Psoas muscle (tissue), 7 donors: ENCODE measurements at regions not wholly inside any gene's neighbourhood (a gene's known extent, or its start where the extent isn't known, plus 50 kb on each side); places are given as distances from the start of the nearest gene placed in this dataset.

Experiments
- ATAC-seq, 4 donors: fragments of 200-7000 bp; cut with Tn5 transposase; one replicate each; pipeline ENCODE4 v1.9.1; 2020; ENCODE audit warnings: moderate library complexity in 3 of 4, mild to moderate bottlenecking in 2 of 4
- DNase-seq, 2 donors: peaks; one replicate each; pipeline ENCODE4 v3.0.0-alpha.2; 2020
- H3K27ac ChIP-seq: fragments of 200-600 bp; one replicate; pipeline ENCODE4 v1.8.0; 2022
- H3K27me3 ChIP-seq, 3 donors: fragments of 200-600 bp in 1 of 3; one replicate each; pipeline versions ENCODE4 v1.6.1 to v1.8.0; 2013 to 2022; ENCODE audit warnings: low read length in 2 of 3, mild to moderate bottlenecking in 2 of 3, moderate library complexity in 1 of 3; ENCODE audit not compliant: insufficient read depth in 3 of 3
- H3K36me3 ChIP-seq, 2 donors: fragments of 200-600 bp in 1 of 2; one replicate each; pipeline versions ENCODE4 v1.6.1 to v1.8.0; 2013 to 2022; ENCODE audit warnings: low read depth in 1 of 2, mild to moderate bottlenecking in 1 of 2, moderate library complexity in 1 of 2; ENCODE audit not compliant: insufficient read depth in 1 of 2
- H3K4me1 ChIP-seq: fragments of 200-600 bp; one replicate; pipeline ENCODE4 v1.8.0; 2022
- H3K4me3 ChIP-seq: fragments of 200-600 bp; one replicate; pipeline ENCODE4 v1.8.0; 2022; ENCODE audit warnings: mild to moderate bottlenecking
- H3K9me3 ChIP-seq: fragments of 200-600 bp; one replicate; pipeline ENCODE4 v1.8.0; 2022
- CTCF ChIP-seq: fragments of 200-600 bp; IDR thresholded peaks from one replicate; pipeline ENCODE4 v1.8.0; 2022; ENCODE audit warnings: antibody characterized with exemption
- WGBS, 3 donors: extraction: QIAGEN DNeasy Blood & Tissue Kit; methylation state at CpG; one replicate each; pipeline versions ENCODE4 v1.1.6 to v1.1.7; 2013; 5-methylcytosine and 5-hydroxymethylcytosine counted together
- intact Hi-C, 2 donors: fragments of 100-400 bp; cut with DNase I; formaldehyde crosslinking; loops; one replicate each; pipeline versions ENCODE4 v1.11.0 to v1.14.2; 2022
- donor health status: healthy with polysubstance abuse.
- donor health status: DM: no; HTN: no; CAD: no; lungs with moderate emphysema.
- donor health status: Bipolar disorder and iron deficiency.
- donor health status: healthy.
- donor health status: DM: yes; HTN: yes; CAD: no.
- donor health status: DM: no; HTN: no; CAD: no.
- donor health status: DM: yes; HTN: yes; CAD: no.

- 56 to 72% (median 68%) methylated on average over 2 of the region's 2 CpGs for WGBS, 3 donors
- no peak for DNase-seq
- intact Hi-C loops: no loop called here
- no peaks in the 10 kb centered on the region for H3K36me3 ChIP-seq
- no peaks in the 10 kb centered on the region for H3K4me1 ChIP-seq
- H3K9me3 ChIP-seq: no peaks in the 10 kb centered on the region
- TF ChIP-seq CTCF: no peak
- ATAC-seq: peak in 1 of 4 donors; percentile 30
- H3K27ac ChIP-seq: no peak overlapping the region
- H3K27me3 ChIP-seq: no peaks in the 10 kb centered on the region
- no peak overlapping the region for H3K4me3 ChIP-seq
These were observed 185.0 kb upstream of the ELL2 start for GRCh38 chr5:96146675-96147074.

GRCh38 chr5:96144289-96144688 is 182.6 kb upstream of the ELL2 start:
- Histone ChIP-seq H3K27me3 (no peaks in the 10 kb centered on the region), H3K36me3 (no peaks in the 10 kb centered on the region), H3K4me1 (no peaks in the 10 kb centered on the region), H3K9me3 (no peaks in the 10 kb centered on the region), H3K27ac (no peak overlapping the region), H3K4me3 (no peak overlapping the region)
- no peak for TF ChIP-seq CTCF
- DNase-seq (no peak), ATAC-seq (no peak)
- intact Hi-C loops: no loop called here
- 63 to 72% (median 70%) methylated on average over 3 of the region's 3 CpGs for WGBS, 3 donors

- no peaks in the 10 kb centered on the region for H3K27me3 ChIP-seq
- no peak overlapping the region for H3K4me3 ChIP-seq
- H3K36me3 ChIP-seq: no peaks in the 10 kb centered on the region
- no peaks in the 10 kb centered on the region for H3K9me3 ChIP-seq
- ATAC-seq (no peak), DNase-seq (no peak)
- 86 to 94% (median 94%) methylated on average over 2 of the region's 2 CpGs for WGBS, 3 donors
- no peak overlapping the region for H3K27ac ChIP-seq
- intact Hi-C loops: no loop called here
- no peak for TF ChIP-seq CTCF
- H3K4me1 ChIP-seq: no peaks in the 10 kb centered on the region
These were observed 181.8 kb upstream of the ELL2 start for GRCh38 chr5:96143450-96143849.

- intact Hi-C loops: no loop called here
- WGBS, 3 donors: 72 to 89% (median 84%) methylated on average over 3 of the region's 3 CpGs
- Histone ChIP-seq H3K4me3 (no peak overlapping the region), H3K36me3 (no peaks in the 10 kb centered on the region), H3K27me3 (no peaks in the 10 kb centered on the region), H3K4me1 (no peaks in the 10 kb centered on the region), H3K9me3 (no peaks in the 10 kb centered on the region), H3K27ac (no peak overlapping the region)
- no peak for TF ChIP-seq CTCF
- ATAC-seq: no peak
- no peak for DNase-seq
These were observed 181.3 kb upstream of the ELL2 start for GRCh38 chr5:96142786-96143434.

- no peaks in the 10 kb centered on the region for H3K9me3 ChIP-seq
- H3K27ac ChIP-seq: no peak overlapping the region
- WGBS, 3 donors: 84 to 92% (median 89%) methylated on average over 5 of the region's 5 CpGs
- intact Hi-C loops: no loop called here
- no peak for TF ChIP-seq CTCF
- ATAC-seq (no peak), DNase-seq (no peak)
- H3K27me3 ChIP-seq: no peaks in the 10 kb centered on the region
- H3K36me3 ChIP-seq: no peaks in the 10 kb centered on the region
- no peaks in the 10 kb centered on the region for H3K4me1 ChIP-seq
- H3K4me3 ChIP-seq: no peak overlapping the region
These were observed 180.6 kb upstream of the ELL2 start for GRCh38 chr5:96142184-96142781.
